ENCODE measurements at regions not wholly inside any gene's neighbourhood (a gene's known extent, or its start where the extent isn't known, plus 50 kb on each side); places are given as distances from the start of the nearest gene placed in this dataset.

DNA sequence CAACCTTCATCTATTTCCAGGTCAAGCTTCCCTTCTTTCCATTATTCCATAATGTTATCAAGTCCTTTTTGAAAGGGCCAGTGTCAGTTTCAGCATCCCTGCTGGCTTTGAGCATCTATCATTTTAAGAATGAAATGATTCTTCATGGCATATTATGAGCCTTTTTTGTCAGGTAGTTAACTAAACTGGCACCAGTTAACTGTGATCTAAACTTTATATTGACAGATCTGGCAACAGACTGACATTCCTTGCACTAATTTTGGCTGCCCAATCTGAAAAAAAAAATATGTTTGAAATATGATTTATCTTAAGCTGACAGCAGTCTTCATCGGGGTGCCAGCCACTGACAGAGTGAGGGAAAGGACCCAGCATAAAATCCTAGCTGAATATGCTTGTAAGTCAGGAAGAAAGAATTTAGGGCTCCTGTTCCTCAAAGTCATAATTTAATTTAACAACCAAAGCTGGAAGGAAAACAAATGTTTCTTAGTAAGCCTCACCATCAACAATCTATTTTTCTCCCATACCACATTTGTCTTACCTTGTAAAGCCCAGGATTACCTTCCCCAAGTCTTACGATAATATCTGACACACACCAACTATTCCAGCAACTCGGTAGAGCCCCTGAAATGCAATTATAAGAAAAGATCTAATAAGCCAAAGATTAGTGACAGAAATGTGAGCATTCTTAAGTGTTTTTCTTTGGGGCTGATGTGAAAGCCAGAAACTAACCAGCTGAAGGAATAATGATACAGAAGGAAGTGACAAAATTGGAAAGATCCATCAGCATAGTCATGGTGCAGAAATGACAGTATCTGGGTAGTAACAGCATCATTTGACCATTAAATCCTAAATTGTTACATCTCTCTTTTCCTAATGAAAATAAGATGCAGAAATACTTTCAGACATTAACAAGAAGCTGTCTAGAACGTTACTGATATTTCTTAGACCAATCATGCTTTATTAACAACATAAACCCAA, 228.1 kb downstream of the RBM43 start:
- no peak for DNase-seq (ENCODE audit: low read depth)

GRCh38 chr2:151032741-151033191, 228.9 kb downstream of the RBM43 start:
- DNase-seq (ENCODE audit: low read depth): peak; percentile 77

DNA sequence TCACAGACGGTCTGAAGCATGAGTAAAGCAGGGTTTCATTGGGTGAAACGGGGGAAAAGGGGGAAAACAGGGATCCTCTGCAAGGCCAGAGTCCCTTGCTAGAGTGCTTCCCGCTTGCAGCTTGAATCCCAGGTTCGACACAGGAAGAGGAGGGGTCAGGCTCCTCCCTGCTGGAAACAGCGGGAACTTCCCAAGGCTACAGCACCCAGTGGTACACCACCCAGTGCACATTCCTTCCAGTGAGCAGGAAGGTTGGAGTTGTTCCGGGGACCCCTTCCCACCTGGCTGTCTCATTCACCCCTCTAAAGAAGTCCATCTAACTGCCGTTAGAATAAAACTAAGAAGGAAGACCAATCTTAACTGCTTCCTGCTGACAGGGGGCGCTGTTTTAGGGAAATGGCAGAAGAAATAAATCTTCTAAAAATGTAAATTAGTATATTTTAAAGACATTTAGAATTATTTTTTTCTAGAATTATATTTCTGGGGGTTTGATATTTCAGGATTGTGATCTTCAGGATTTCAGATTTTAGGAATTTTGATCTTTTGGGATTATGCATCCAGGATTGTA, 230.9 kb downstream of the RBM43 start:
- no peak for DNase-seq (ENCODE audit: low read depth)

GRCh38 chr2:151029406-151030157, 232.1 kb downstream of the RBM43 start:
- DNase-seq (ENCODE audit: low read depth): no peak

- DNase-seq (ENCODE audit: low read depth): no peak
Measured at GRCh38 chr2:151028691-151029176, 232.9 kb downstream of the RBM43 start.

GRCh38 chr2:151027151-151027550, 234.5 kb downstream of the RBM43 start:
- no peak for DNase-seq (ENCODE audit: low read depth)

DNA sequence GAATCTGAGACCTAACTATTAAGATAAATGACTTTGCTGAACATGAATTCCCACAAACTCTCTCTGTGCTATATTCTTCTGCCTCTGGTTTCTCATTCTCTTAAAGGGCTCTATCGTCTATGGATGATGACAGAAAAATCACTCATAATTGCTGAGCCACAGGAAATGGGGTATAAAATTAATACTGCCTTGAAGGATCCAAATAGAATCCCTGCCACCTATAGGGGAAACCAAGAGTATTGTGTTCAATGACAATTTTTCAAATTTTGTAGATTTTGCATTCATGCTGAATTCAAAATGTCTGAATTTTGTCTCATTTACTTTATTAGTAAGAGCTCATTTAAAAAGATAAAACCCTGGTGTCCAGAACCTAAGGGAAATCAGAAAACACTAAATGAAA, 235.8 kb downstream of the RBM43 start:
- DNase-seq (ENCODE audit: low read depth): no peak

GRCh38 chr2:151024696-151025251, 236.9 kb downstream of the RBM43 start:
- DNase-seq (ENCODE audit: low read depth): no peak

DNA sequence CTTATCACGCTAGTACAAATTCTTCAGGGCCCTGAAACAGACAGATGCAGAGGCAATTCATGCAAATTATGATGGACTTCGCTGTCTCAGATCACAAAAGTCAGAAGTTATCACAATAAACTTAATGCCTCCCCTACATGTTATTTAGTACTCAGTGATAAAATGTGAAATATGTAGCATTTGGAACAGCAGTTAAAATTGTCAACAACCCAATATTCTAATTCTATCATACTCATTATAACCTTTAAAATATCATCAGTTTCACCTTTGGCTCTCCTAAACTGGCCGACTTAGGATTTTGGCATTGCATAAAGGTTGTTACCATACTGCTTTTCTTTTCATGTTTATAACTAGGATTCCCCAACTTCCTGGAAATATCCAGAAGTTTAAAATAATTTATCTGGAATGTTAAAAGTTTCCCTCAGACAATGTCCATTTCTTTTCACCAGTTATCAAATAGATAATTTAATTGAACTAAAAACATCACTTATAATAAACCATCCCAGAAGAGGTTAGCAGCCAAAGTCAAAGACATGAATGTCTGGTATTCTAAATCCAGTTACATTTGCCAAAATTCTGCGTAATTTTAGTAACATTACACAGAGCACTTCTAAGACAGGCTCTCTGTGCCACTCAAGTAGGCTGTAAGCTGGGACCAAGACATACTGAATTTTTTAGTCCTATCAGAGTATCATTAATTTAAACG, 239.8 kb downstream of the RBM43 start:
- DNase-seq (ENCODE audit: low read depth): no peak

DNA sequence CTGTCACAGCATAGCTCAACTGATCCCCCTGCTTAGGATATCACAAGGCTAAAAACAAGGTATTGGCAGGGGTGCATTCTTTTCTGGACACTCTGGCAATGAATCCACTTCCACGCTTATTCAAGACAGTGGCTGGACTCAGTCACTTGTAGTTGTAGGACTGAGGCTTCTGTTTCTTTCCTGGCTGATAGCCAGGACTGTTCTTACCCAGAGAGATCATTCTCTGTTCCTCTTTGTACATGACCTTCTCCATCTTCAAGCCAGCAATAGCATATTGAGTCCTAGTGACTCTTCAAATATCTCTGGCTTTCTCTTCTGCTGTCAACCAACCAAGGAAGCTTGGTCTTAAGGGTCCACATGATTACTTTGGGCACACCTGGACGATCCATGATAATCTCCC, 241.3 kb downstream of the RBM43 start:
- DNase-seq (ENCODE audit: low read depth): no peak

- DNase-seq (ENCODE audit: low read depth): no peak
Measured at GRCh38 chr2:151009437-151010175, 252.1 kb downstream of the RBM43 start.

DNA sequence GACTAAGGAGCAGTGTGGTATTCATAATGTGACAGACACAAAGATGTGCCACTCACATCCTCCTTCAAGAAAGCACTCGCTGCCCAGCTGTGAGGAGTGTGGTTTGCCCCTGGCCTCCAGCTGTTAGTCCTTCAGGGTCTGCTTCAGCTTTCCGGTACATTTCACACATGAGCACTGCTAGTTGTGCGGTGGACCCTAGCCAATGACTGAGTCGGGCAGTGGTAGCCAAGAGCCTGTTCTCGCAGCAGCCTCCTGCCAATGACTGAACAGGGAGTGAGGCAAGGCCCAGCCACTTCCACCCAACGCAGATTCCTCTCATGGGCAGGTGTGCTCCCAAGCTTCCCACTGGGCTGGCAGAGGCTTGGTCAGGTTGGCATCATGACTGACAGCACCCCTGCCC, 254.3 kb downstream of the RBM43 start:
- no peak for DNase-seq (ENCODE audit: low read depth)

GRCh38 chr2:151002959-151003600, 258.6 kb downstream of the RBM43 start:
- DNase-seq (ENCODE audit: low read depth): no peak

DNA sequence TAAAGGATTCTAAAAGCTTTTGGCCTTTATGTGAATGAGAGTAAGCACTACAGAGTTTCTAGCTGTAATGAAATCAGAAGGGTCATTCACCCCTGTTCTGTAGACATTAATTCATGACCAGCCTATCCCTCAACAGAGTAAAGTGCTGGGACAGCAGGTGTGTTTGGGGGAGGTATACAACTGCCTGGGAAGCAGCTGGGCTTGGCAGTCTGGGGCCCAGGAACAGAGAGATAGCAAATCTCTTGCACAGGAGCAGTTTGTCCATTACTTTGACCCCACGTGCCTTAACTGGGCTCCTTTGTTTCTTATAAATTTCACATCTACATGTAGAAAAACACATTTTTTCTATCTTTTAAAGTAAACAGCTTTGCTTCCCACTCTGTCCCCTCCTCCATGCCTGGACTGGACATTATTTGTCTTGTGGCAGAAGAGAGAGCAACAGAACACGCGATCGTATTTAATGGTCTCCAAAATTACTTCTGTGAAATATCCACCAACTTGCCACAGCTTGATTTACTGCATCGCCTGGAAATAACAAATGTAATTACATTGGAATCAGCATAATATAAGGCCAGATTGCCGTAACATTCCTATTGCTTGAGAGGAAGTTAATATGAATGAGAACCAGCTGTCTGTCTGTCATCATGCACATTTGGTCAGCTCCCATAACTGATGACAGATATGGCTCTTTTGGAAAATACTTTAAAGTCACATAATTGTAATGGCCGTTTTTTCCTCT, 263.8 kb downstream of the RBM43 start:
- DNase-seq (ENCODE audit: low read depth): no peak

GRCh38 chr2:150997066-150997465, 264.6 kb downstream of the RBM43 start:
- no peak for DNase-seq (ENCODE audit: low read depth)

DNA sequence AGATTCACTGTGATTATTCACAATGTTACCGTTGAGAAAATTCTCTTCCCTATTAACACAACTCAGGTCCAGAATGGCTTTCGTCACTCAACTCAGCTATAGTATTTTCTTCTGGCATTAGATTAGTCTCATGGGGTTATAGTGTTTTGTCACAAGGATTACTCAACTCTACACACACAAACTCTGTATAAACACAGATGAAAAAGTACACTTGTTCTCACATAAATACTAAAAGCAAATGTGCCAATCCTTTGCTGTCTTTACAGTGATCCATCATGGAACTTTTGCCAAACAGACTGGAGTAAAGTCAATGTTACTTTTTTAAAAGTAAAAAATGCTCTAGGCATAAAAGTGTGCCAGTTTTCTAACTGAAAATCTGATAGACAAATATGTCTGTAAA, 267.6 kb downstream of the RBM43 start:
- DNase-seq (ENCODE audit: low read depth): no peak

GRCh38 chr2:150989969-150990368, 271.7 kb downstream of the RBM43 start:
- no peak for DNase-seq (ENCODE audit: low read depth)

- no peak for DNase-seq (ENCODE audit: low read depth)
Measured at GRCh38 chr2:150985741-150986140, 275.9 kb downstream of the RBM43 start.

DNA sequence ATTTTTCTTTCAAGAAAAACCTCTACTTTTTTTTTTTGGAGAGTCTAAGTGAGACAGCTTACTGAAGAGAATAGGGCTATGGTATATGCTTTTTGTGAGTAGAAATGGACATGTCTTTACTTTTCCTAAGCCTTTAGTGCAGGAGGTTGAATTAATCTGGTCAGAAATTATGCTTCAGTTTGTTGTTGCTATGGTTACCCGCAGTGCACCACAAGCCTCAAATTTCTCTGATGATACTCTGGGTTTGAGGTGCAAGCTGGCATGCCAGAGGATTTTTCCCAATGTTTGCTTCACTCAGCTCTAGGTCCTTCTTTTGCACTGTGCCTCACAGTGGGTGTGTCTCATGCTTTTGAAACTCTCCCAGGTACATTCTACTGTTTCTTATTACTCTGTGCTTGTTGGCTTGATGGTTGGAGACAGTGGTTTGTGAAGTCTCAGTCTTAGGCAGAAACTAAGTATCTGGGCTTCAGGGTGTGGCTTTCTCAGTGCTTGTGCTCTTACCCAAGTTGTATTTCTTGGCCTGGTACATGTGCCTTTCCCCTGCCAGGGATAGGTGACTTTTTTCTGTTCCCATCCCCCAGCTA, 278.3 kb downstream of the RBM43 start:
- DNase-seq (ENCODE audit: low read depth): no peak
